ENCODE measurements at regions not wholly inside any gene's neighbourhood (a gene's known extent, or its start where the extent isn't known, plus 50 kb on each side); places are given as distances from the start of the nearest gene placed in this dataset.

DNA sequence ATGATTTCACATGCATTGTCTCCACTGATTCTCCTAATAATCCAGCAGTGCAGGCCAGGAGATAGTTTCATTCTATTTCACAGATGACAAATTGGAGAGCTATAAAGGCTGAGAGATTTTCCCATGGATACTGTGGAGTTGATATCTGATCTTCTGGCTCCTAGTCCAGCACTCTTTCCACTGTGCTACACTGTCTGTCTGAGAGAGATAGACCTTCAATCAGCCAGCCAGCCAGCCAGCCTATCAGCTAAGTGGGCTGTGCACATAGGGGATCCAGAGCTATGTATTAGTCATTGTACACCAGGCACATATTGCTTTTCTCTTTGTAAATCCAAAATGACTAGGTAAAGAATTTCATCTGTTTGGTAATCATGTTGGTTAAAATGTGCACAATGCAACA is 91.8 kb upstream of the ATP2B1 start:
- no TSS peak for BruUV-seq (replicated peaks)
- no peak overlapping the region for H3K27ac Mint-ChIP-seq (ENCODE audit: unreplicated experiment)
- H3K27me3 Mint-ChIP-seq (ENCODE audit: unreplicated experiment) = no peaks in the 10 kb centered on the region
- intact Hi-C loops (cut with micrococcal nuclease; ENCODE audit: unreplicated experiment) = no loop called here
- H3K9me3 Mint-ChIP-seq (ENCODE audit: low read depth, unreplicated experiment) = no peaks in the 10 kb centered on the region
- no peak overlapping the region for H3K4me3 Mint-ChIP-seq (ENCODE audit: low read depth, unreplicated experiment)
- no peaks in the 10 kb centered on the region for H3K36me3 Mint-ChIP-seq (ENCODE audit: insufficient read depth, unreplicated experiment)
- no peak for TF ChIP-seq CTCF (IDR thresholded peaks at IDR 0.05; ENCODE audit: unreplicated experiment)
- no peak for DNase-seq
- CTCF ChIA-PET = no interaction called here
- H3K4me1 Mint-ChIP-seq (ENCODE audit: low read depth, unreplicated experiment) = no peaks in the 10 kb centered on the region

- H3K27me3 Mint-ChIP-seq (ENCODE audit: unreplicated experiment) = no peaks in the 10 kb centered on the region
- BruUV-seq (replicated peaks) = no TSS peak
- no peak overlapping the region for H3K27ac Mint-ChIP-seq (ENCODE audit: unreplicated experiment)
- intact Hi-C loops (cut with micrococcal nuclease; ENCODE audit: unreplicated experiment) = no loop called here
- TF ChIP-seq CTCF (IDR thresholded peaks at IDR 0.05; ENCODE audit: unreplicated experiment) = no peak
- CTCF ChIA-PET = no interaction called here
- DNase-seq = no peak
- no peaks in the 10 kb centered on the region for H3K36me3 Mint-ChIP-seq (ENCODE audit: insufficient read depth, unreplicated experiment)
- H3K9me3 Mint-ChIP-seq (ENCODE audit: low read depth, unreplicated experiment) = no peaks in the 10 kb centered on the region
- no peak overlapping the region for H3K4me3 Mint-ChIP-seq (ENCODE audit: low read depth, unreplicated experiment)
- H3K4me1 Mint-ChIP-seq (ENCODE audit: low read depth, unreplicated experiment) = no peaks in the 10 kb centered on the region
Measured at GRCh38 chr12:89799316-89799715, 90.7 kb upstream of the ATP2B1 start.

- H3K27ac Mint-ChIP-seq (ENCODE audit: unreplicated experiment) = no peak overlapping the region
- CTCF ChIA-PET = no interaction called here
- H3K4me1 Mint-ChIP-seq (ENCODE audit: low read depth, unreplicated experiment) = no peaks in the 10 kb centered on the region
- no peaks in the 10 kb centered on the region for H3K36me3 Mint-ChIP-seq (ENCODE audit: insufficient read depth, unreplicated experiment)
- no peak for DNase-seq
- H3K9me3 Mint-ChIP-seq (ENCODE audit: low read depth, unreplicated experiment) = no peaks in the 10 kb centered on the region
- BruUV-seq (replicated peaks) = no TSS peak
- H3K4me3 Mint-ChIP-seq (ENCODE audit: low read depth, unreplicated experiment) = no peak overlapping the region
- intact Hi-C loops (cut with micrococcal nuclease; ENCODE audit: unreplicated experiment) = no loop called here
- H3K27me3 Mint-ChIP-seq (ENCODE audit: unreplicated experiment) = no peaks in the 10 kb centered on the region
- no peak for TF ChIP-seq CTCF (IDR thresholded peaks at IDR 0.05; ENCODE audit: unreplicated experiment)
Measured at GRCh38 chr12:89797436-89797835, 88.8 kb upstream of the ATP2B1 start.

DNA sequence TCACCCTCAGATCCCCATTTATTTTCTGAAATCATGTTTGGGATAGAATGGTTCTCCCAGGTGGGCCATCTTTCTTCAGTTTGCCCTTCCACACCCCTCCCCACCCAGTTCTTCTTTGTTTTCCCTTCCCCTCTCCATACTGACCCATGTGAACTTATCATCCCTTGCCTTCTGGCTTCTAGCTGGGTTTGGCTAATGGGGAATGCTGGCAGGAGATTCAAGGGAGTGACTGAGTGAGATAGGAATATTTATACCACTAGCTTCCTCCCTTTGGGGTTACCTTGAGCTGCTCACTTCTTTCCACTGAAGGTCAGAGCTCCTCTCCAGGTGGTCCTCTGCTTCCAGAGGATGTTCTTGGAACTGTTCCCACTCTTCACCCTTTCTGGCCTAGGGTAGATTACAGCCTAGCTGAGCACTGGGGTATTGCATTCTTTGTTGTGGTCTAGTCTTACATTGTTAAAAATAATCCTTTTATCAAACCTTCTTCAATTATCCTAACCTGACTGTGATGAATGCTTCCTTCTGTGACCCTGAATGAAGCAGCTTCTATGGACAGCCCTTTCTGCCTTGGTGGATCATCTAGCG is 88.3 kb upstream of the ATP2B1 start:
- intact Hi-C loops (cut with micrococcal nuclease; ENCODE audit: unreplicated experiment) = no loop called here
- no peak for TF ChIP-seq CTCF (IDR thresholded peaks at IDR 0.05; ENCODE audit: unreplicated experiment)
- CTCF ChIA-PET = interaction anchor here (0.7 kb wide), 1 partner anchor 788 kb away, joined by 3 read pairs; no protein-coding TSS in a partner anchor

More for the DNA sequence above, 88.3 kb upstream of the ATP2B1 start:
- Mint-ChIP-seq H3K9me3 (ENCODE audit: low read depth, unreplicated experiment) (no peaks in the 10 kb centered on the region), H3K36me3 (ENCODE audit: insufficient read depth, unreplicated experiment) (no peaks in the 10 kb centered on the region), H3K27me3 (ENCODE audit: unreplicated experiment) (no peaks in the 10 kb centered on the region), H3K4me3 (ENCODE audit: low read depth, unreplicated experiment) (no peak overlapping the region), H3K4me1 (ENCODE audit: low read depth, unreplicated experiment) (no peaks in the 10 kb centered on the region), H3K27ac (ENCODE audit: unreplicated experiment) (no peak overlapping the region)
- BruUV-seq (replicated peaks) = no TSS peak
- DNase-seq = no peak
